Thyroid gland (tissue), 4 donors: ENCODE measurements at regions not wholly inside any gene's neighbourhood (a gene's known extent, or its start where the extent isn't known, plus 50 kb on each side); places are given as distances from the start of the nearest gene placed in this dataset.

Experiments
- DNase-seq, 2 donors: peaks; one replicate each; pipeline ENCODE4 v3.0.0-alpha.2; 2019
- H3K27ac ChIP-seq, 3 donors: fragments of 200-600 bp; sonication (generic); 1 replicate in 2 of 3; 2 replicates in 1 of 3; pipeline ENCODE4 v1.5.1; 2016 to 2019; ENCODE audit warnings: mild to moderate bottlenecking in 1 of 3, moderate library complexity in 1 of 3
- H3K27me3 ChIP-seq: fragments of 200-600 bp; sonication (generic); one replicate; pipeline ENCODE4 v1.5.1; 2019
- H3K36me3 ChIP-seq, 2 donors: fragments of 200-600 bp; sonication (generic); one replicate each; pipeline ENCODE4 v1.5.1; 2016 to 2019
- H3K4me1 ChIP-seq, 2 donors: fragments of 200-600 bp; sonication (generic); one replicate each; pipeline ENCODE4 v1.5.1; 2017 to 2019
- H3K4me3 ChIP-seq, 3 donors: fragments of 200-600 bp; sonication (generic); replicated peaks in 1 of 3; 1 replicate in 2 of 3; 2 replicates in 1 of 3; pipeline ENCODE4 v1.5.1; 2016; ENCODE audit warnings: mild to moderate bottlenecking in 1 of 3
- H3K9me3 ChIP-seq: fragments of 200-600 bp; sonication (generic); one replicate; pipeline ENCODE4 v1.5.1; 2017
- POLR2A ChIP-seq, 2 donors: fragments of 450-650 bp; IDR thresholded peaks; one replicate each; pipeline ENCODE4 v1.6.1; 2017; ENCODE audit warnings: antibody characterized with exemption in 2 of 2, mild to moderate bottlenecking in 2 of 2, moderate library complexity in 1 of 2
- WGBS, 2 donors: methylation state at CpG; one replicate each; pipeline ENCODE4 v1.1.5; 2017; 5-methylcytosine and 5-hydroxymethylcytosine counted together
- intact Hi-C: fragments of 100-400 bp; cut with DNase I; formaldehyde crosslinking; loops from one replicate; pipeline ENCODE4 v1.15.1; 2023
- TF ChIP-seq, protein P1 (sequence below), 6 experiments: fragments of 200-600 bp in 3 of 6; fragments of 450-650 bp in 3 of 6; sonication (generic) in 3 of 6; IDR thresholded peaks; one replicate each; pipeline ENCODE4 v1.5.1; 2016 to 2019; ENCODE audit warnings: antibody characterized with exemption in 6 of 6, mild to moderate bottlenecking in 2 of 6, inconsistent platforms in 1 of 6, moderate library complexity in 1 of 6

DNA sequence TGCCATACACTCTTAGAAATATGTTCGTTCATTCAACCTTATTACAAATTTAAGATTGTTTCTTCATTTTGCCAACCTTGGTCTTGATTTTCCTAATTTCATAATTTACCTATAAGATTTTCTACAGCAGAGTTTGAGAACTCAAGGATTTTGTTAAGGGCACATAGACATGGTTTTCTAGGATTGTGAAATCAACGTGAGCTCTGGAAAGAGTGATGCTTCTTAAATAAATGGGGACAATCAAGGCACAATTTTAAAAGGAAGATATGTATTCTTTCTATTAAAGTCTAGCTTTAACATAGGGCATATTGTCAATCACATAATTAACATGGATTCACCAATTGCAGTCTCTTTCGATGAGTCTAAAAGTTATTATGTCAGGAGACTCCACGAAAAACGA is 174.2 kb upstream of the PHF14 start:
- no peaks in the 10 kb centered on the region for H3K36me3 ChIP-seq
- no peaks in the 10 kb centered on the region for H3K9me3 ChIP-seq
- no peak overlapping the region for H3K27ac ChIP-seq
- WGBS, 2 donors: 93 to 94% methylated on average over 5 of the region's 5 CpGs
- no peak for TF ChIP-seq POLR2A (IDR thresholded peaks at IDR 0.05)
- TF ChIP-seq, protein P1, sequence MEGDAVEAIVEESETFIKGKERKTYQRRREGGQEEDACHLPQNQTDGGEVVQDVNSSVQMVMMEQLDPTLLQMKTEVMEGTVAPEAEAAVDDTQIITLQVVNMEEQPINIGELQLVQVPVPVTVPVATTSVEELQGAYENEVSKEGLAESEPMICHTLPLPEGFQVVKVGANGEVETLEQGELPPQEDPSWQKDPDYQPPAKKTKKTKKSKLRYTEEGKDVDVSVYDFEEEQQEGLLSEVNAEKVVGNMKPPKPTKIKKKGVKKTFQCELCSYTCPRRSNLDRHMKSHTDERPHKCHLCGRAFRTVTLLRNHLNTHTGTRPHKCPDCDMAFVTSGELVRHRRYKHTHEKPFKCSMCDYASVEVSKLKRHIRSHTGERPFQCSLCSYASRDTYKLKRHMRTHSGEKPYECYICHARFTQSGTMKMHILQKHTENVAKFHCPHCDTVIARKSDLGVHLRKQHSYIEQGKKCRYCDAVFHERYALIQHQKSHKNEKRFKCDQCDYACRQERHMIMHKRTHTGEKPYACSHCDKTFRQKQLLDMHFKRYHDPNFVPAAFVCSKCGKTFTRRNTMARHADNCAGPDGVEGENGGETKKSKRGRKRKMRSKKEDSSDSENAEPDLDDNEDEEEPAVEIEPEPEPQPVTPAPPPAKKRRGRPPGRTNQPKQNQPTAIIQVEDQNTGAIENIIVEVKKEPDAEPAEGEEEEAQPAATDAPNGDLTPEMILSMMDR (IDR thresholded peaks at IDR 0.05): no peak
- H3K4me3 ChIP-seq: no peak overlapping the region
- H3K27me3 ChIP-seq: no peaks in the 10 kb centered on the region
- H3K4me1 ChIP-seq: no peaks in the 10 kb centered on the region
- DNase-seq: no peak
- intact Hi-C loops: no loop called here

DNA sequence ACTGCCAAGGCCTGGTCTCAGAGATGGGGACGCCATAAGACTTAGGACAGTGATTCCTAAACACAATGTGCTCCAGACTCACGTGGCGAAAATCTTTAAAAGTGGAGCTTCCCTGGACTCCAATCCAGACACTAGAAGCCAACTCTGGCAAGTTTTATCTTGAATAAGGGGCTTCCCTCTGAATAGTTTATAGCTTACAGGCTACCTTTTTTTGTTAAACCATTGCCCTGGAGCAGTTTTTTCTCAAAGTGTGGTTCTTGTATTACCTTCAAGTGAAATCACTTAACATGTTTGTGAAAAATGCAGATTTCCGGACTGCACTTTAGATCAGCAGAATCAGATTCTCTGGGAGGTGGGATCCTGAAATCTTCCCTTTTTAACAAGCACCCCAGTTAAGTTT is 171.7 kb upstream of the PHF14 start:
- DNase-seq: no peak
- H3K9me3 ChIP-seq: no peaks in the 10 kb centered on the region
- no peak overlapping the region for H3K4me3 ChIP-seq
- intact Hi-C loops: no loop called here
- TF ChIP-seq, protein P1 (IDR thresholded peaks at IDR 0.05): no peak
- no peak for TF ChIP-seq POLR2A (IDR thresholded peaks at IDR 0.05)
- H3K4me1 ChIP-seq: no peaks in the 10 kb centered on the region
- WGBS, 2 donors: 78 to 94% methylated on average over 4 of the region's 4 CpGs
- no peaks in the 10 kb centered on the region for H3K27me3 ChIP-seq
- no peaks in the 10 kb centered on the region for H3K36me3 ChIP-seq
- no peak overlapping the region for H3K27ac ChIP-seq

DNA sequence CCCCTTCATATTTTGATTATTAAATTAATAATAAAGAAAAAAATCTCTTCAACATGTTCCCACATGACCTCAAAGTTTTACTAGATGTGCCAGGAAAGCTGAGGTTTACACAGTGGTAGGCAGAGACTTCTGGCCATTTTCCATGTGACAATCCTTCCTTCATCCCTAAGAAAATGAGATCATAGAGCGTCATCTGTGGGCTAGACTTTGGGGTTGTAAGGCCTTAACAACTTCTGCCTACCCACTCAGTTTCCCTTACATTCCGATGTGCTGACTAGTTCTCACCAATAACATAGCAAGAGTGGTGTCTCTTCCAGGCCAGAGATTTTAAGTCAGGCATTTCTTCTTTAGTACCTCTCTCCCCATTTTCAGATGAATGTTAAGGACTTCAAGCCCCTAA is 171.1 kb upstream of the PHF14 start:
- TF ChIP-seq, protein P1 (IDR thresholded peaks at IDR 0.05): no peak
- TF ChIP-seq POLR2A (IDR thresholded peaks at IDR 0.05): no peak
- H3K4me1 ChIP-seq: no peaks in the 10 kb centered on the region
- H3K9me3 ChIP-seq: no peaks in the 10 kb centered on the region
- intact Hi-C loops: no loop called here
- H3K36me3 ChIP-seq: no peaks in the 10 kb centered on the region
- H3K27me3 ChIP-seq: no peaks in the 10 kb centered on the region
- 84 to 88% methylated on average over 2 of the region's 2 CpGs for WGBS, 2 donors
- H3K27ac ChIP-seq: no peak overlapping the region
- H3K4me3 ChIP-seq: no peak overlapping the region
- DNase-seq: no peak

DNA sequence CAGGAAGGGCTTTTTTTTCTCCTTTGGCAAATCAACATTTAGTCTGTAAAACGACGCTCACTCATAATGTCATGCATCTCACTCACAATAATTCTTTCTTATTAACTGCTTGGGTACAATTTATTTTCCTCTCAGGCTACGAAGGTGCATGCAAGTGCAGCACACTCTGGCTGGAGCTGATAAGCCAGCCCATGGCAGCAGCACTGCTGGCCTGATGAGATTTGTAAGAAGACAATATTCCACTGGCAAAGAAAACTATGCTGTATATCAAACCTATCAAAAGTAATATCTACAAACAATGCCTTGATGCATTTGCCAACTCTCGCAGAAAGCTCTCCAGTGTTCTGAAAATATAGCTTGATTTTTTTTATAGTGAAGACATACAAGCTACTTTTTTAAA is 170.0 kb upstream of the PHF14 start:
- Histone ChIP-seq H3K27me3 (no peaks in the 10 kb centered on the region), H3K27ac (no peak overlapping the region), H3K4me1 (no peaks in the 10 kb centered on the region), H3K36me3 (no peaks in the 10 kb centered on the region), H3K4me3 (no peak overlapping the region), H3K9me3 (no peaks in the 10 kb centered on the region)
- no peak for DNase-seq
- intact Hi-C loops: no loop called here
- WGBS, 2 donors: 81 to 85% methylated on average over 4 of the region's 4 CpGs
- TF ChIP-seq, protein P1 (IDR thresholded peaks at IDR 0.05): no peak
- no peak for TF ChIP-seq POLR2A (IDR thresholded peaks at IDR 0.05)

DNA sequence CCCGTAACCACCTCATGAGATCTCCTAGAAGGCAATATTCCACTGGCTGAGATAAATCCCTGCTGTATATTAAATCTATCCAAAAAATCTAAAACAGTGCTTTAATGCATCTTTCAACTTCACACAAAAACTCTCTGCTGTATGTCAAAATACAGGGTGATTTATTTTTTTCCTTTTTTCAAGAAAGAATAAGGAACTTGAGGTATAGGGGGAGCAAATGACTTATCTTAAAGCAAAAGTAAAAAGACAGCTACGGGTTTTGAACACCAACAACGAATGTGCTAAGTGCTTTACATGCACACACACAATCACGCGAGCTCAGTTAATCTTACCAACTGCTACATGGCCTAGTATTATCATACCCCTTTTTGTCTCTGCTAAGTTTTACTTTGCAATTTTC is 168.9 kb upstream of the PHF14 start:
- no peaks in the 10 kb centered on the region for H3K9me3 ChIP-seq
- no peaks in the 10 kb centered on the region for H3K4me1 ChIP-seq
- no peak for TF ChIP-seq POLR2A (IDR thresholded peaks at IDR 0.05)
- TF ChIP-seq, protein P1 (IDR thresholded peaks at IDR 0.05): no peak
- no peak for DNase-seq
- no peaks in the 10 kb centered on the region for H3K27me3 ChIP-seq
- no peak overlapping the region for H3K27ac ChIP-seq
- no peaks in the 10 kb centered on the region for H3K36me3 ChIP-seq
- H3K4me3 ChIP-seq: no peak overlapping the region
- intact Hi-C loops: no loop called here
- WGBS, 2 donors: 86 to 90% methylated on average over 5 of the region's 5 CpGs
